ENCODE measurements at regions not wholly inside any gene's neighbourhood (a gene's known extent, or its start where the extent isn't known, plus 50 kb on each side); places are given as distances from the start of the nearest gene placed in this dataset.
"Not testable (repeated sequence)": the region's sequence is repeated elsewhere in the genome, so short reads cannot be mapped to it uniquely, and the experiment has no call there.

DNA sequence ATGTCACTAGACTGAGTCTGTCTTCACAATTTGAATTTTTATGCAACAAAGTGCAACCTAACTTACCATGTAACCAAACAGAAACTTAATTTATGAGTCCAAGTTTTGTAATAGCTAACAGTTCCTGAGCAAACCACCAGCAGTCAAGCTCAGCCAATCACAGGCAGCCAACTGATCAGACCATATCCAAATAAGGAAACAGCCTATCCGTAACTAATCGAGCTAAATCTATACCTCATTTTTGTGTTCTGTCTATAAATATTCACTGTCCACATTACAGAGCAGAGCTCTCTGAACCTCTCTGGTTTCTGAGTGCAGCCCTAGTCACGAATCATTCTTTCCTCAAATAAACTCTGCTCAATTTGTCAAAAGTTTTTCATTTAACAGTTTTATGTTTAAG lies 367.6 kb downstream of the PRR32 start:
- Histone ChIP-seq H3K4me1 (no peaks in the 10 kb centered on the region), H3K27me3 (no peaks in the 10 kb centered on the region), H3K4me3 (no peak overlapping the region), H3K9me3 (no peaks in the 10 kb centered on the region), H3K36me3 (no peaks in the 10 kb centered on the region), H3K27ac (no peak overlapping the region)
- 87 to 90% methylated on average over 3 of the region's 3 CpGs for WGBS, 2 donors
- no peak for TF ChIP-seq EP300 (IDR thresholded peaks at IDR 0.05)
- TF ChIP-seq, protein P1, sequence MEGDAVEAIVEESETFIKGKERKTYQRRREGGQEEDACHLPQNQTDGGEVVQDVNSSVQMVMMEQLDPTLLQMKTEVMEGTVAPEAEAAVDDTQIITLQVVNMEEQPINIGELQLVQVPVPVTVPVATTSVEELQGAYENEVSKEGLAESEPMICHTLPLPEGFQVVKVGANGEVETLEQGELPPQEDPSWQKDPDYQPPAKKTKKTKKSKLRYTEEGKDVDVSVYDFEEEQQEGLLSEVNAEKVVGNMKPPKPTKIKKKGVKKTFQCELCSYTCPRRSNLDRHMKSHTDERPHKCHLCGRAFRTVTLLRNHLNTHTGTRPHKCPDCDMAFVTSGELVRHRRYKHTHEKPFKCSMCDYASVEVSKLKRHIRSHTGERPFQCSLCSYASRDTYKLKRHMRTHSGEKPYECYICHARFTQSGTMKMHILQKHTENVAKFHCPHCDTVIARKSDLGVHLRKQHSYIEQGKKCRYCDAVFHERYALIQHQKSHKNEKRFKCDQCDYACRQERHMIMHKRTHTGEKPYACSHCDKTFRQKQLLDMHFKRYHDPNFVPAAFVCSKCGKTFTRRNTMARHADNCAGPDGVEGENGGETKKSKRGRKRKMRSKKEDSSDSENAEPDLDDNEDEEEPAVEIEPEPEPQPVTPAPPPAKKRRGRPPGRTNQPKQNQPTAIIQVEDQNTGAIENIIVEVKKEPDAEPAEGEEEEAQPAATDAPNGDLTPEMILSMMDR (IDR thresholded peaks at IDR 0.05): no peak
- TF ChIP-seq POLR2A (IDR thresholded peaks at IDR 0.05): no peak
- DNase-seq (ENCODE audit: low spot score in 2 of 2): no peak

DNA sequence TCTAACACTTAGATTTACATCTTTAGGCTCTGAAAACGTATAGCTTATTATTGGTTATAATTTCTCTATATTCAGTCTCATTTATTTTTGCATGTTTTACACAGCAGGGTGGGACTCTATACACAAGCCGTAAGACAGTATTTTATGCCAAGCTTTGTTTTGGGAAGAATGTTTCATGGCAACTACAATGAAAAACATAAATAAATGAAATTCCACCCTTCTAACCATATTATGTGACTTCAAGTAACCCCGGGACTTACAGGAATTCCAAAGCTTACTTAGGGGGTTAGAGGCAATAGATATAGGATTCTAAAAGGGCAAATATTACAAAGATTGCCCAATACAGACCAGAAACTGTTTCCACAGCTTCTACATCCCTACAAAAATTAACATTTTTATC lies 370.9 kb downstream of the PRR32 start:
- TF ChIP-seq, protein P1 (IDR thresholded peaks at IDR 0.05): no peak
- TF ChIP-seq POLR2A (IDR thresholded peaks at IDR 0.05) (no peak), EP300 (IDR thresholded peaks at IDR 0.05) (no peak)
- WGBS, 2 donors: 41% methylated on average over 3 of the region's 3 CpGs
- H3K4me3 ChIP-seq: no peak overlapping the region
- no peak overlapping the region for H3K27ac ChIP-seq
- no peaks in the 10 kb centered on the region for H3K4me1 ChIP-seq
- H3K36me3 ChIP-seq: no peaks in the 10 kb centered on the region
- no peaks in the 10 kb centered on the region for H3K27me3 ChIP-seq
- no peak for DNase-seq (ENCODE audit: low spot score in 2 of 2)
- H3K9me3 ChIP-seq: no peaks in the 10 kb centered on the region

DNA sequence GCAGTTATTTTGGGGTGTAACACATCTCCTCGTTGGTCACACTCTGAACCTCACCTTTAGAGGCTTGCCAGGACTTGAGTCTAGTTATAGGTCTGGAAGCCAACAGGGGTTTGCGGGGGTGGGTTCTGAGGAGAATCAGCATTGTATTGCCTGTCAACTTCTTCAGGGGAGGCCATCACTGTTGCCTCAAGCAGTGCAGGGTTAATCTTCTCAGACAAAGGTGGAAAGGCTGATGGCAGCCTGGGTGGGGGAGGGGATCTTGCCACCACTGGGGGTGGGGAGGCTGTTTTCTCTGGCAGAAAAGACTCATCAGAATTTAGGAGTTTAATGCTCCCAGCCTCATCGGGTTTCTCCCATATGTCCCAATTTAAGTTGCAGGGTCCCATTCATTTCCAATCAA lies 387.8 kb downstream of the PRR32 start:
- Histone ChIP-seq H3K27me3 (no peaks in the 10 kb centered on the region), H3K27ac (no peak overlapping the region), H3K9me3 (no peaks in the 10 kb centered on the region), H3K36me3 (no peaks in the 10 kb centered on the region), H3K4me3 (no peak overlapping the region), H3K4me1 (no peaks in the 10 kb centered on the region)
- WGBS, 2 donors: 57 to 74% methylated on average over 3 of the region's 3 CpGs
- DNase-seq (ENCODE audit: low spot score in 2 of 2): no peak
- no peak for TF ChIP-seq POLR2A (IDR thresholded peaks at IDR 0.05)
- TF ChIP-seq, protein P1 (IDR thresholded peaks at IDR 0.05): no peak
- no peak for TF ChIP-seq EP300 (IDR thresholded peaks at IDR 0.05)

DNA sequence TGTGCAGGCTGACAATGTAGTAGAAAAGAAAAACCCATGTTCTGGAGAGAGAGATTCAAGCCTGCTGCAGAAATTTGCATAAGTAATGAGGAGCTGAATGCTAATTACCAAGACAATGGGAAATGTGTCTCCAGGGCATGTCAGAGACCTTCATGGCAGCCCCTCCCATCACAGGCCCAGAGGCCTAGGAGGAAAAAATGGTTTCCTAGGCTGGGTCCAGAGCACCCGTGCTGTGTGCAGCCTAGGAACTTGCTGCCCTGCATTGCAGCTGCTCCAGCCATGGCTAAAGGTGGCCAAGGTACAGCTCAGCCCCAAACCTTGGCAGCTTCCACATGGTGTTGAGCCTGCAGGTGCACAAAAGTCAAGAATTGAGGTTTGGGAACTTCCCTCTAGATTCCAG lies 402.3 kb downstream of the PRR32 start:
- WGBS, 2 donors: 78% methylated on average over 1 of the region's 1 CpG; no CpG with 5 or more reads in 1 of the 2 donors
- H3K4me1 ChIP-seq; H3K27me3 ChIP-seq; H3K4me3 ChIP-seq; H3K36me3 ChIP-seq; DNase-seq (ENCODE audit: low spot score in 2 of 2); H3K9me3 ChIP-seq; H3K27ac ChIP-seq: not testable (repeated sequence)

DNA sequence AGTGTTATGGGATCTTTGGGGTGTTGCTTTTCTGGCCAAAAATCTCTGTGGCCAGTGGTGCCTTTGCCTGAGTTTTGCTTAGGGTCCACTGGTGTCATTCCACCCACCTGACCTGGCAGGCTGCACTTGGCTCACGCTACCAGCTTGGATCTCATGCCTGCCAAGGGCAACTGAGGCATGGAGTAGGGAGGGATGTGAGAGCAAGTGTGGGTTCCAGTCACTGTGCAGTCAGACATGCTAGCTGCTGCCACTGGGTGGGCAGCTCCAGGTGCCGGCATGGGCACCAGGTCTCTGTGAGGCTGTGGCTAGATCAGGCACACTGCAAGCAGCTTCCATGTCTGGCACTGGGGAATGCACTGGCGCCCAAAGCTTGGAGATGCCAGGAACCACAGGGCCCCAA lies 424.1 kb downstream of the PRR32 start:
- Histone ChIP-seq H3K9me3 (no peaks in the 10 kb centered on the region), H3K36me3 (no peaks in the 10 kb centered on the region), H3K4me1 (no peaks in the 10 kb centered on the region), H3K27ac (no peak overlapping the region), H3K4me3 (no peak overlapping the region), H3K27me3 (no peaks in the 10 kb centered on the region)
- 71% methylated on average over 3 of the region's 3 CpGs; no CpG with 5 or more reads in 1 of the 2 donors for whole genome bisulfite sequencing, 2 donors
- DNase-seq (ENCODE audit: low spot score in 2 of 2): no peak
- TF ChIP-seq POLR2A (IDR thresholded peaks at IDR 0.05) (no peak), EP300 (IDR thresholded peaks at IDR 0.05) (no peak)
- TF ChIP-seq, protein P1 (IDR thresholded peaks at IDR 0.05): no peak

DNA sequence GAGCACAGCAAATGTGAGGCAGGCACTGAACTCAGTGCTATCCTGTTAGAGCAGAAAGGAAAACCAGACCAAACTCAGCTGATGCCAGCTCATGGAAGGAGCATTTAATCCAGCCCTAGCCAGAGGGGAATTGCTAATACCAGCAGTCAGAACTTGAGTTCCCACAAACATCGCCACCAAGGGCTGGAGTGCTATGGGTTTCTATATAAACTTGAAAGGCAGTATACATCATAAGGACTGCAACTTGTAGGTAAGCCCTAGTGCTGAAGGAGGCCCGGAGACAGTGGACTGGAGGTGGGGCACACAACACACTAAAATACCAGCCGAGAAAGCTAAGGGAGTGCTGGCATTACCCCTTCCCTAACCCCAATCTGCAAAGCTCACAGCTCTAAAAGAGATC lies 440.2 kb downstream of the PRR32 start:
- Histone ChIP-seq H3K9me3 (no peaks in the 10 kb centered on the region), H3K27me3 (no peaks in the 10 kb centered on the region), H3K4me3 (no peak overlapping the region), H3K27ac (no peak overlapping the region), H3K4me1 (no peaks in the 10 kb centered on the region), H3K36me3 (no peaks in the 10 kb centered on the region)
- WGBS, 2 donors: 80 to 88% methylated on average over 3 of the region's 3 CpGs
- no peak for DNase-seq (ENCODE audit: low spot score in 2 of 2)
- TF ChIP-seq POLR2A (IDR thresholded peaks at IDR 0.05): no peak
- TF ChIP-seq, protein P1 (IDR thresholded peaks at IDR 0.05): no peak
- no peak for TF ChIP-seq EP300 (IDR thresholded peaks at IDR 0.05)
